ENCODE measurements at regions not wholly inside any gene's neighbourhood (a gene's known extent, or its start where the extent isn't known, plus 50 kb on each side); places are given as distances from the start of the nearest gene placed in this dataset.

GRCh38 chr10:10644676-10645385 is 372.8 kb upstream of the CELF2 start:
- TF ChIP-seq CTCF (IDR thresholded peaks at IDR 0.05; ENCODE audit: low read depth, low read length): no peak
- H3K4me3 ChIP-seq (replicated peaks in 1 of 2; ENCODE audit: low read depth in 2 of 2, low read length in 2 of 2): no peak overlapping the region

GRCh38 chr10:10647331-10647730 is 370.3 kb upstream of the CELF2 start:
- no peak for TF ChIP-seq CTCF (IDR thresholded peaks at IDR 0.05; ENCODE audit: low read depth, low read length)
- no peak overlapping the region for H3K4me3 ChIP-seq (replicated peaks in 1 of 2; ENCODE audit: low read depth in 2 of 2, low read length in 2 of 2)
- DNase-seq (ENCODE audit: low read depth in 2 of 2): no peak

More at GRCh38 chr10:10644676-10645385, 372.8 kb upstream of the CELF2 start:
- peak; percentile 30 to 70 for DNase-seq (ENCODE audit: low read depth in 2 of 2)

GRCh38 chr10:10657139-10657760 is 360.4 kb upstream of the CELF2 start:
- peak in 1 of 2 donors; percentile 65 for DNase-seq (ENCODE audit: low read depth in 2 of 2)
- H3K4me3 ChIP-seq (replicated peaks in 1 of 2; ENCODE audit: low read depth in 2 of 2, low read length in 2 of 2): no peak overlapping the region
- TF ChIP-seq CTCF (IDR thresholded peaks at IDR 0.05; ENCODE audit: low read depth, low read length): no peak

GRCh38 chr10:10658172-10658785 is 359.4 kb upstream of the CELF2 start:
- no peak for TF ChIP-seq CTCF (IDR thresholded peaks at IDR 0.05; ENCODE audit: low read depth, low read length)
- DNase-seq (ENCODE audit: low read depth in 2 of 2): peak; percentile 56 to 67
- no peak overlapping the region for H3K4me3 ChIP-seq (replicated peaks in 1 of 2; ENCODE audit: low read depth in 2 of 2, low read length in 2 of 2)

- H3K4me3 ChIP-seq (replicated peaks in 1 of 2; ENCODE audit: low read depth in 2 of 2, low read length in 2 of 2): no peak overlapping the region
- no peak for DNase-seq (ENCODE audit: low read depth in 2 of 2)
- no peak for TF ChIP-seq CTCF (IDR thresholded peaks at IDR 0.05; ENCODE audit: low read depth, low read length)
Measured at GRCh38 chr10:10660054-10660453, 357.6 kb upstream of the CELF2 start.

GRCh38 chr10:10661176-10661575 is 356.5 kb upstream of the CELF2 start:
- no peak for DNase-seq (ENCODE audit: low read depth in 2 of 2)
- H3K4me3 ChIP-seq (replicated peaks in 1 of 2; ENCODE audit: low read depth in 2 of 2, low read length in 2 of 2): no peak overlapping the region
- TF ChIP-seq CTCF (IDR thresholded peaks at IDR 0.05; ENCODE audit: low read depth, low read length): no peak
